Left renal cortex interstitium (tissue), 4 donors: ENCODE measurements at regions not wholly inside any gene's neighbourhood (a gene's known extent, or its start where the extent isn't known, plus 50 kb on each side); places are given as distances from the start of the nearest gene placed in this dataset.
"Not testable (repeated sequence)": the region's sequence is repeated elsewhere in the genome, so short reads cannot be mapped to it uniquely, and the experiment has no call there.

Source experiments
- DNase-seq, 4 donors: peaks; one replicate each; pipeline ENCODE4 v3.0.0-alpha.2; 2013; ENCODE audit warnings: low read depth in 4 of 4, low spot score in 2 of 4, missing footprints in 1 of 4

DNA sequence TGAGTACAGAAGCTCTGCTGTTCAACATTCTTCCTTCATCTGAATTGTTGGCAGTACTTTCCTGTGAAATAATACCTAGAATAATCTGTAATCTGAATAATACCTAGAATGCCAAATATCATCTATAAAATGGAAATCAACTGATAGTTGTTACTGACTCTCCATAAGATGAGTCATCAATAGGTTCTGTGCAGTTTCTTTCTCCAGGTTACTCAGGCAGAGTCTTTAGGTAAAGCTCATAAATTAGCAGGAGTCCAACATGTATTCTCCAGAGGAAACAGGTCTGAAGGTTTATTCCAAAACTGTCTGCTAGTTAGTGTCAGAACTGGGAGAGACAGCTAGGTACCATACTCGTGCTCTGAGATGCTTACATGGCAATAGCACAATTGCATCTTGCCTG, 282.0 kb upstream of the MAP2 start:
- no peak for DNase-seq

DNA sequence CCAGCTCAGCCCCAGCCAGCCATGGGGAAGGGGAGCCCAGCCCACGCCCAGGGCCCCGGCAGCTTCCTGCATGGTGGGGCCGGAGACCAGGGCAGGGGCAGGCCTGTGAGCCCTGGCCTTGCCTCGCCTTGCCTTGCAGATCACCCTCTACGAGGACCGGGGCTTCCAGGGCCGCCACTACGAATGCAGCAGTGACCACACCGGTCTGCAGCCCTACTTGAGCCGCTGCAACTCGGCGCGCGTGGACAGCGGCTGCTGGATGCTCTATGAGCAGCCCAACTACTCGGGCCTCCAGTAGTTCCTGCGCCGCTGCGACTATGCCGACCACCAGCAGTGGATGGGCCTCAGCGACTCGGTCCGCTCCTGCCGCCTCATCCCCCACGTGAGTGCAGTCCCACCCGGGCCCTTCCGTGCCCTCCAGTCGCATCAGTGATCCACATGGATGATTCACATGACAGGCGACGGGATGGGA, 278.6 kb upstream of the MAP2 start:
- DNase-seq, result not testable (repeated sequence)

DNA sequence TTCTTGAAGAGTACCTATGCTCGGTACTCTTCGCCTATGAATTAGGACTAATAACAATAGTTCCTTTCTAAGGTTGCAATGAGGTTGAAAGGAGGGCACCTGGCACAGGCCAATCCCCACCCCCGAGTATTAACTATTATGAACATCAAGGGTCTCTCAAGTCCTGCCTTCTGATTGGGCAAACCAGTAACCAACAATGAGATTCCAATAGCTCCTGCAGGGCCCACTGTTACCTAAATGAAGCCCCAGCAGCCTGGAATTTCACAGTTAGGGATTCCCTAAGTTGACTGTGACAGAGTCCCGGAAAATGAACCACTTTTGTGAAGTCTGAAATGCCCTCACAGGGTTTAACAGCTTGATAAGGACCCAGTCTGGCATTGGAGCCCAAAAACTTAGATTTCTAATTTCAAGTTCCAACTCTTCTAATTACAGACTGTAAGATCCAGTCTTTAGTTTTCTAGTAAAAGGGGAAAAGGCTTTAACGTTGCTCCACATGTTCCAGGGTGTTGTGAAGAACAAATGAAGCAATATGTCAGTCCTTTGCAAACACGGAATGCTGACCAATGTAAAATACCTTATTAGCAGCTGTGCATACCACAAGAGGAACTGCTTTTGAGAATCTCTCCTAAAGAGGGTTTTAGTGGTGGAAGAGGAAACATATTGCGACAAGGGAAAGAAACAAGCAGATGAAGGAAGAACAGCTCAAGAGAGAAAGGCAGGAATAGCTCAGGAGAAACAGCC, 277.7 kb upstream of the MAP2 start:
- DNase-seq, result no peak

DNA sequence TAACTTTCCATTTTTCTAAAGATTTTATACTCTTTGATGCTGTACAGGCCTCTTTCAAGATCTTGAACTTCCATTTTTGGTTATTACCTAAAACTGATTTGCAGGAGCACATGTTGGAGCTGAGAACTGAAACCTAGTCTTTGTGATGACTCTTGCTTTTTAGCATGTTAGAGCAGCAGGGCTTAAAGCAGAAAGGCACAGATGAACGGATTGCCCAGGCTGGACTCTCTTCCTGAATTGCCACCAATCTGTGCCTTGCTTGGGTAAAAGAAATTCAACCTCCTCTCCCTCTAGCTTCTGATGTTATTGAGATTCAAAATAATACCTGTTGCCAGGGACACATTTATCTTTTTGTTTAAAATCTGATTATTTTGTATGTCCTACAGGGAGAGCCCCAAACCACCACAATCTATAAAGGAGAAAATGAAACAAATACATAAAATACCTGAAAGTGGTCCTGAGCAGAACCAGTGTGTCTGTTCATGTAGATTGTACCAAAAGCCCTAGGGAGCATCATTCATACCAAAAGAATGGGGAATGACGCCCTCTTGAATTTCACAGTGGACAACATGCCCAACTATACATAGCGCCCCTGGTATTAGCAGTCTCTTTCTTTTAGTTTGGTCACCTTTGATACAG, 277.0 kb upstream of the MAP2 start:
- no peak for DNase-seq

DNA sequence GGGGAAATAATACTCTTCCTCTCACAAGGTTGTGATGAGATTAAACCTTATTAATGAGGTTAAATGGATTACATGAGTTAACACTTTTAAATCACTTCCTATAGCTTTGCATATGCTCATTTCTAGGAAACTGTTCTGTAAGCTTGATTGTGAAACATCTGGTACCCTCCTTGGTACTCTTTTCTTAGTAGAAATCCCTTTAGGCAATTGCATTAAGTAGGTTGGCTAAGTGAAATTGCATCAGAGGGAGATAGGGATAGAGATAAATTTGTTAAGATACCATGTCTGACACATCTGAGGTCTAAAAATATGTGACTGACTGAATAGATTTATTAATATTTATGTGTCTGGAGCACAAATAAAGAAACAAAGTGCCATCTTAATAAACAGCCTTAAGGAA, 275.9 kb upstream of the MAP2 start:
- DNase-seq, result no peak

DNA sequence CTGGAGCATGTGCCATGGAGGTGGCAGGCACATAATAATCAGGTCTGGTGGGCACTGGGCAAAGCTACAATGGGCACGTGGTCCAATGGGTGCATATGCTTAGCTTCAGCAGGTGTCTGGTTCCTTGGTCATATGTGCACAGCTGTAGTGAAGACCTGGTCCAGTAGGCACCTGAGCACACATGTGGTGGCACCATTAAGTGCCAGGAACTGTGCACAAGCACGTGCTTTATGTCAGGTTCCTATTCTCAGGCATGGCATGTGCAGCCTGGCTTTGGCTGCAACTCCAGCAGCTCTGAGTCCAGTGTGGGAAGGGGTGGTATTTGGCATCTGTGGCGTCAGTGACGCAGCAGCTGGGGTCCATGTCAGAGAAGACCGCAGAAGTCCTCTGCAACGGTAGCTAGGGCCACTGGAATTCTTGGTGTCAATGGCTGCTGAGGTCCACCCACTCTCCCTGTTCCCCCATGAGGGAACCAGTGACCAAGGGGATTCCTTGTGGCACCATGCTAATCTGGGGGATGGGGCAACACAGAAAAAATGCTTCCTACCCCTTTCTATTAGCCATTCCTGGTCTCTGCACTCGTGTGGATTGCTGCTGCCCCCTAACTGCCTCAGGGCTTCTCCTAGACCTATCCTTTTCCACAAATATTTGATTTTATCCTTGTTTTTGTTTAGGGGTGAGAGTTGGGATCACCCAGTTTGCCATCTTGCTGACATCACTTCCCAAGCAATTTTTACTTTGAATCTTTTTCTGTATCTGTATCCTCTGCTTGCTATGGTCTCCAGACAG, 262.9 kb upstream of the MAP2 start:
- no peak for DNase-seq

DNA sequence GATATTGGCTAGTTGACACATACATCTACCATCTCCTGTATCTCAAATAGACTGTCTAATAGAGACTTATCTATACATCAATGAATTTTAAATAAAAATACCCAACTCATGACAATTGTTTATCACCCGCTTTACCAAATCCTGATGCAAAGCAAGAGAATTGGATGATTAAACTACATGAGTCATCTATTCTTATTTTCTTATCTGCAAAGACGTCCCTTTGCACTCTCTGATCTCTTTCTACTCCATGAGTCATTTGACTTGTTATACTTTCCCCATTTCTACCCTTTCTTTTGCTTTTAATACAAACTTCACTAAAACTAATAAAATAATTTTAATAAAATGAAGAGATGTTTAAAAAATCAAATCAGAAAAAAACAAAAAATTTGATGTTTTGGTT, 261.7 kb upstream of the MAP2 start:
- no peak for DNase-seq

DNA sequence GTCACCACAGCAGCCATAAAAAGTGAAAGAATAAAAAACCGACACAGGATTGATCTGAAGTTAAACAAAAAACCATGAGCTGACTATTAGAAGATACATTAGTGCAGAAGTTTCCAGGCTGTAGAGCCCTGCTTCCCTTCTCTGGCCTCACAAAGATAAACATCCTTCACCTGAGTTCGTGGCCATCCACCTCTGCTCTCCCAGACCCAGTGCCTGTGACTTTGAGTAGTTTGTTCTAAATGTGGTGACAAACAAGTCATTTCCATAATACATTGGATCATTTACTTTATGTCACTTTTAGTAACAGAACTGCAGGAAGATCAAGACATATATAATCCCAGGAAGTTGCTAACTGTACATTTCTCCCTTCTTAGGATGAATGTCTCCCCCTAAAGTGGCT, 241.9 kb upstream of the MAP2 start:
- DNase-seq, result no peak

DNA sequence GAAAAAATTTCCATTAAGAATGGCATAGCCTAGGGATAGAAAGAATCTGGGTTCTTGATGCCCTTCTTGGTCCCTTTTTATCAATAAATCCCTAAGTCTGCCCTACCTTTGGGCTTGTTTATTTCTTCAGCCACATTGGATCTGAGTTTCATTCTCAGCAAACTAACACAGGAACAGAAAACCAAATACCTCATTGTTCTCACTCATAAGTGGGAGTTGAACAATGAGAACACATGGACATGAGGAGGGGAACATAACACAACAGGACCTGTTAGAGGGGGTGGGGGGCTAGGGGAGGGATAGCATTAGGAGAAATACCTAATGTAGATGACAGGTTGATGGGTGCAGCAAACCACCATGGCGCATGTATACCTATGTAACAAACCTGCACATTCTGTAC, 237.0 kb upstream of the MAP2 start:
- DNase-seq, result not testable (repeated sequence)

DNA sequence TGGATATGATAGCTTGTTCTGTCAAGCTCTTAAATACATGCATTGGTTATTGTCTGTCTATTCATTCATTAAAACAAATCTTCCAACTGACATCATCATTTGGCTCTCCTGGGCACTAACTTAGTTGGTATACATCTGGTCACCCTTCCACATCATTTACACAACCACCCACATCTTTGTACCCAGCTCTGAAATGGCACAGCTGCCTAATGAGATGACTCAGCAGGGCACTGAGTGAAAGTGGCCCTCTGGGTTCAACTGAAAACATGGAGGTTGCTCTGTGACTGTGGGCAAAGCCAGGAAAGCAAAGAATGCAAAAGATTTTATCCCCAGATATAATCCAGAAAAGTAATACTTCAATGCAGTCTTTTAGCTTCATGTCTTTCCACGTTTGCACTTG, 234.0 kb upstream of the MAP2 start:
- no peak for DNase-seq

DNA sequence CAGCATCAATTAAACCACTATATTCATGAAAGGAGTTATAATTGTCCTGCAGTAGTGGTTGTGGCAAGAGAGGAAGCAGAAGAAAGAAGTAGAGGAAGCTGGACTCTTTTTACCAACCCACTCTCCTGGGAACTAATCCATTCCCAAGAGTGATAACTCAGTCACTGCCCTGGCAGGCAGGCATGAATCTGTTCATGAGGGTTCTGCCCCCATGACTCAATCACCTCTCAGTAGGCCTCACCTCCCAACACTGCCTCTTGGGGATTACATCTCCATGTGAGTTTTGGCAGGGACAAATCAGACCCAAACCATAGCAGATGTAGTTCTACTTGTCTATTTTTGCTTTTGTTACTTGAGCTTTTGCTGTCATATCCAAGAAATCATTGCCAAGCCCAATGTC, 232.7 kb upstream of the MAP2 start:
- DNase-seq, result no peak

DNA sequence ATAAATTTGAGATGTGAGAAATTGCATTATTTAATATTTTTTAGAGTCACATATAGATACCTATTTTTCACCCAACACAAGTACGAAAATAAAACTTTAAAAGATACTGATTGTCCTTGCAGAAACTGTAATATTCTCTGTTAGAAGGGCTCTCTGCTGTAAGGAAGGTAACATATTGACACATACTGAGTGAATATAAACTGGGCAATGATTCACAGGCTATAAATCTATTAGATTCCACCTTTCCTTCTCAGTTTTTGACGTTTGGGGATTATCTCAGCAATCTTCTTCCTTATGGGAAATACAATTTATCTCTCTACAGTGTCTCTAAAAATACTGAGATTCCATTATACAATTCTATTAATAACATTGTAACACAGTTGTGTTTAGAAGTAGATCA, 229.1 kb upstream of the MAP2 start:
- no peak for DNase-seq

DNA sequence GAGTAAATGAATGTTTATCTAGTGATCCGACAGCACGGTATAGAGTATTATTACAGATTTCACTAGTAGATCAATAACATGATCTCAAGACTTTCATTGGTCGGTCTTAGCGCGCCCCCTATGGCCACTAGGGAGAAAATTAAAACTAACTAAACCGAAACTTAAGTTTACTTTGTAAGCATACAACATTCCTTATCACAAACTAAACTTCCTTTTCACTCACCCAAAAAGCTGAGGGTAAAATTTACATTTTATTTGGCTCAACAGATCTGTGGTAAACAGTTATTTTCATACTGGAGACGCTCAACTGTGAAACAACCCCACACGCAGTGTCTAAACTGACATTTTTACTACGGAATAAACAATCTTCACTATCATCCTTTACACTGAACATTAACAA, 215.6 kb upstream of the MAP2 start:
- peak in 1 of 4 donors; percentile 5 for DNase-seq

DNA sequence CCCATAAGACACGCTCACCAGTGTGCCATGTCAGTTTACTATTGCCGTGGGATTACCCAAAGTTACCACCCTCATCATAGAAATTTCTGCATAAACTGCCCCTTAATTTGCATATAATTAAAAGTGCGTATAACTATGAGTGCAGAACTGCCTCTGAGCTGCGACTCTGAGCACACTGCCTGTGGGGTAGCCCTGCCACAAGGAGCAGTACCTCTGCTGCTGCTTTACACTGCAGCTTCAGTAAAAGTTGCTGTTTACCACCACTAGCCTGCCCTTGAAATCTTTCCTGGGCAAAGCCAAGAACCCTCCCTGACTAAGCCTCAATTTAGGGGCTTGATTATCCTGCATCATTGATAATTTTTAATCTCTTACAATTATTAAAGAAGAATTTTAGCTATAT, 213.9 kb upstream of the MAP2 start:
- DNase-seq, result no peak

DNA sequence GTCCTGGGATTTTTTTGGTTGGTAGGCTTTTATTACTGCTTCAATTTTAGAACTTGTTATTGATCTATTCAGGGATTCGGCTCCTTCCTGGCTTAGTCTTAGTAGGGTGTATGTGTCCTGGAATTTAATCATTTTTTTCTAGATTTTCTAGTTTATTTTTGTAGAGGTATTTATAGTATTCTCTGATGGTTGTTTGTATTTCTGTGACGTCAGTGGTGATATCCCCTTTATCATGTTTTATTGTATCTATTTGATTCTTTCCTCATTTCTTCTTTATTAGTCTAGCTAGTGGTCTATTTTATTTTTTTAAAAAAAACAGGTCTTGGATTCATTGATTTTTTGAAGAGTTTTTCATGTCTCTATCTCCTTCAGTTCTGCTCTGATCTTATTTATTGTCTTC, 193.3 kb upstream of the MAP2 start:
- DNase-seq, result no peak

DNA sequence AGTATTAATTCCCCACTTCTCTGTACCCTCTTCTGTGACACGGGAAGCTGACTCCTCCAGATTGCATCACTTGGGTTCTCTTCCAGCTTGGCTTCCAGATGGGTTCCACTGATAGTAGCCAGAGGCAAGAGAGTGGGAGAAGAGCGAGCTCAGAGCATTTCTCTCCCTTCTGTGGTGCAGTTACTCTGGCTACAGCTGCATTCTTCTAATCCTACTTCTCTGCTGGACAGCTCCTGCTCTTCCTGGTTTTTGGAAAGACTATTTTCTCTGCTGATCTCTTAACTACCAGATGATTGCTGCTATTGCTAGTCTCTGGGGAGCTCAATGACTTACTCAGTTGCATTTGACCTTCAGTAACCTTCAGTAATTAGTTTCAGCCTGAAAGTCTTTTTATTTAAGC, 187.5 kb upstream of the MAP2 start:
- DNase-seq, result no peak

DNA sequence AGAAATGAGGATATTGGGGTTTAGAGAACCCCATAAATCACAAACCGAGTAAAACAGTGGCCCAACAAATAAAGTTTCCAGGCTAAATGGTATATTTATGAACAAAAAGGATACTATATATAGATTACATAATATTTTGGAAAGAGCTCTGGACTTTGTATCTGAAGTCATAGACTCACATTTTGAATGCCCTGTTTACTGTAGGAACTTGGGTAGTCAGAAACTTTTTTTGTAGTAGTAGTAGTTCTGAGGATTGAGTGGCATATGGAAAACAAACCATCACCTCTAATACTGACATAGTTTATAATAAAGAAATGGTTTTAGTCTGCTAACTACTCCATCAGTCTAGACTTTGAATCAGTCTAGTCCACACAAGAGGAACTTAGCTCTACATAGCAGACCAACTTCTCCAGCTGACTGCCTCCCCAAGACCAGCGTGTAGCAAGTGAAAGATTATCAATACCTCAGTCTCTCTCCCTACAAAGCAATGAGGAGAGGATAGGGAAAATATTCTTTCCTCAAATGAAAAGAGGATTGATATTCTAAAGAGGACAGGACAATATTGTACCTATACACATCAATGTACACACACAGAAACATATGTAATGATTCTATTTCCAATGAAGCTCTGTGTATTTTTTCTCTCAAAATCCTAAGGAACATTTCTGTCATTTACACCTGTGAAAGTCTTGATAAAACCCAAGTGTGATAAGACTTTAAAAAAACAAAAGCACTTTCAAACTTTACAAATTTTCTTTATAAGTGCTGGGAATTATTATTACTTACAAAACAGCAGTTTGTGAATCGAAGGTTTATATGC, 184.9 kb upstream of the MAP2 start:
- DNase-seq, result no peak

DNA sequence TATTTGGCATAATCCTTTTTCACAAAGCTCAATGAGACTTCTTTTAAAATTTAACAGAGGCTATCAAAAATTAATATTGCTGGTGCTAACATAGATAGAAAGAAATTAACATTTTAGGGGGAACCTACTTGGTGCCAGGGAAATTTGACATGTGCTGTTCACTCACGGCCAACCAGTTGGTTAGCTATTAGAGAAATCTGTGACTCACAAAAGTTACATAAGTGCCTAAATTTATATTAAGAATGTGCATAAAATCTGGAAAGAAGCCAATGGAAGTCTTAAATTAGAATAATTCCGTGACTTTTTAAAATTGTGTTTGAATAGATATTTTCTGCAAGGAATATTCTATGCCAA, 184.3 kb upstream of the MAP2 start:
- no peak for DNase-seq

DNA sequence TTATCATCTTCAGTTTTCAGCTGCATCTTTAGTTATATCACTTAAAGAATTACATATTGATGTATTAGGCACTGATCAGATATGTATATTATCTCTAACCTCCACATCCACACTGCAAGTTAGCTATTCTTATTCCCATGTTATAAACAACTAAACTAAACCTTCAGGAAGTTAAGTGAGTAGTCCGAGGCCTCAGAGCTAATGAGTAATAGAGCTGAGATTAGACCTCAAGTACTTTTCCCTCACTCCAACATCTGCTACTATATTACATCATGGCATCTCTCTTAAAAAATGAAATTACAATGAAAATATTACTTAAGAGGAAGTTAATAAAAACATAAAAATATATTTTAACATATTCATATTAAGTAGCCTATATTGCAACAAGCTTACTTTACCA, 183.6 kb upstream of the MAP2 start:
- DNase-seq, result no peak

DNA sequence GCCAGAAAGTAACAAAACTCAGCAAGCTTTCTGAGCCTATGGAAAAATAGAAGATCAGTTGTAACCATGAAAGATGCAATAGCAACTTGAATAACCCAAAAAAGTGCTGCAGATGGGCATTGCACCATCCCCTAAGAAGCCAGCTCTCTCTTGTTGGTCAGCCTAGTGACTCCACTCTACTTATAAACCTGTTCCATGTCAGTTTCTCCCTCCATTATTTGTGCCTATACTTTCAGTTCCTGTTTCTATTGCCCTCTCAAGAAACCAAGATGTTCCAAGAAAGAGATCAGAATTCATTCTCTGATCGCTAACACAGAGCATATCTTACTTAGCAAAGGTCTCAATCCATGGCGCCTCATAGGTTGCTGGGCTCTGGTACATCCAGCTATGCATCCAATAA, 170.3 kb upstream of the MAP2 start:
- no peak for DNase-seq

DNA sequence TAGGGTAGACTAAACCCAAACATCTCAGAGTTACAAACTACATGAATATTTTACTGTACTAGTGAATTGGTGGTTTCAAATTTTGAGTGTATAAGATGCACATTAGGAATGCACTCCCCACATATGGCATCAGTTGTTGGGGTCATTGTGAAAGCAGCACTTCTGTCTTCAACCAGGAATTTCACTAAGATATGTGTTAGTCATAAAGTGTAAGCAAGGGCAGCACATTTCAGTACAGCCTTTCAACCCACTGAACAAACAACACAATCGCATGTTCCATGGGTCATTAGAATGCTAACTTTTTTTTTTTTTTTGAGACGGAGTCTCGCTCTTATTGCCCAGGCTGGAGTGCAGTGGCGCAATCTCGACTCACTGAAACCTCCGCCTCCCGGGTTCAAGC, 164.1 kb upstream of the MAP2 start:
- no peak for DNase-seq
